Lower leg skin (tissue), 4 donors: ENCODE measurements at regions not wholly inside any gene's neighbourhood (a gene's known extent, or its start where the extent isn't known, plus 50 kb on each side); places are given as distances from the start of the nearest gene placed in this dataset.

Experiments used
- DNase-seq, 2 donors: peaks; one replicate each; pipeline ENCODE4 v3.0.0-alpha.2; 2019; ENCODE audit warnings: low spot score in 2 of 2
- H3K4me3 ChIP-seq: fragments of 200-600 bp; sonication (generic); 2 replicates; pipeline ENCODE4 v1.5.1; 2017; ENCODE audit warnings: mild to moderate bottlenecking, low read depth; ENCODE audit not compliant: poor library complexity, severe bottlenecking
- CTCF ChIP-seq, 3 donors: fragments of 450-650 bp; IDR thresholded peaks; one replicate each; pipeline ENCODE4 v1.5.1; 2016; ENCODE audit warnings: antibody characterized with exemption in 3 of 3, mild to moderate bottlenecking in 3 of 3, moderate library complexity in 2 of 3
- POLR2A ChIP-seq, 2 donors: fragments of 450-650 bp; IDR thresholded peaks; one replicate each; pipeline ENCODE4 v1.6.1; 2016 to 2017; ENCODE audit warnings: antibody characterized with exemption in 2 of 2, mild to moderate bottlenecking in 1 of 2, moderate library complexity in 1 of 2
- WGBS, 2 donors: methylation state at CpG; one replicate each; pipeline ENCODE4 v1.1.5; 2018; 5-methylcytosine and 5-hydroxymethylcytosine counted together
- intact Hi-C: fragments of 100-400 bp; cut with DNase I; formaldehyde crosslinking; loops from one replicate; pipeline ENCODE4 v1.15.0; 2023; ENCODE audit warnings: low total_unique reads

GRCh38 chr3:83251490-83251889 is 1490.0 kb upstream of the GBE1 start:
- no peak overlapping the region for H3K4me3 ChIP-seq
- WGBS, 2 donors: 89 to 95% methylated on average over 5 of the region's 5 CpGs
- no peak for DNase-seq
- TF ChIP-seq POLR2A (IDR thresholded peaks at IDR 0.05) (no peak), CTCF (IDR thresholded peaks at IDR 0.05) (no peak)
- intact Hi-C loops: no loop called here

GRCh38 chr3:83250613-83251012 is 1489.2 kb upstream of the GBE1 start:
- WGBS, 2 donors: 93% methylated on average over 1 of the region's 1 CpG
- TF ChIP-seq CTCF (IDR thresholded peaks at IDR 0.05) (no peak), POLR2A (IDR thresholded peaks at IDR 0.05) (no peak)
- DNase-seq: no peak
- H3K4me3 ChIP-seq: no peak overlapping the region
- intact Hi-C loops: no loop called here

GRCh38 chr3:83248454-83248853 is 1487.0 kb upstream of the GBE1 start:
- 49 to 50% methylated on average over 3 of the region's 3 CpGs for WGBS, 2 donors
- intact Hi-C loops: no loop called here
- no peak for TF ChIP-seq POLR2A (IDR thresholded peaks at IDR 0.05)
- TF ChIP-seq CTCF (IDR thresholded peaks at IDR 0.05): no peak
- no peak overlapping the region for H3K4me3 ChIP-seq
- DNase-seq: no peak

GRCh38 chr3:83235180-83235814 is 1473.9 kb upstream of the GBE1 start:
- intact Hi-C loops: no loop called here
- DNase-seq: no peak
- TF ChIP-seq CTCF (IDR thresholded peaks at IDR 0.05) (no peak), POLR2A (IDR thresholded peaks at IDR 0.05) (no peak)
- H3K4me3 ChIP-seq: no peak overlapping the region
- WGBS, 2 donors: 57 to 82% methylated on average over 4 of the region's 4 CpGs

- intact Hi-C loops: no loop called here
Observed at GRCh38 chr3:83233715-83234114, 1472.3 kb upstream of the GBE1 start.

More at GRCh38 chr3:83233715-83234114, 1472.3 kb upstream of the GBE1 start:
- no peak for DNase-seq
- 80 to 87% methylated on average over 6 of the region's 6 CpGs for WGBS, 2 donors
- TF ChIP-seq POLR2A (IDR thresholded peaks at IDR 0.05) (no peak), CTCF (IDR thresholded peaks at IDR 0.05) (no peak)
- H3K4me3 ChIP-seq: no peak overlapping the region
